HEK293T (cell line): ENCODE measurements at regions not wholly inside any gene's neighbourhood (a gene's known extent, or its start where the extent isn't known, plus 50 kb on each side); places are given as distances from the start of the nearest gene placed in this dataset.

Experiments
- ARNT ChIP-seq: fragments of 450-650 bp; IDR thresholded peaks from 2 replicates; pipeline ENCODE4 v1.6.1; 2017; ENCODE audit warnings: mild to moderate bottlenecking
- BHLHE40 ChIP-seq: fragments of 450-650 bp; IDR thresholded peaks from 2 replicates; pipeline ENCODE4 v1.6.1; 2016; ENCODE audit warnings: mild to moderate bottlenecking, moderate library complexity, borderline replicate concordance
- FOXA1 ChIP-seq: fragments of 450-650 bp; IDR thresholded peaks from 2 replicates; pipeline ENCODE4 v1.6.1; 2016; ENCODE audit warnings: mild to moderate bottlenecking
- FOXK2 ChIP-seq: fragments of 450-650 bp; IDR thresholded peaks from 2 replicates; pipeline ENCODE4 v1.6.1; 2016; ENCODE audit warnings: mild to moderate bottlenecking
- FOXM1 ChIP-seq: fragments of 450-650 bp; IDR thresholded peaks from 2 replicates; pipeline ENCODE4 v1.6.1; 2017; ENCODE audit warnings: mild to moderate bottlenecking, borderline replicate concordance
- L3MBTL2 ChIP-seq: fragments of 450-650 bp; conservative IDR thresholded peaks from 2 replicates; pipeline ENCODE4 v1.6.1; 2016; ENCODE audit warnings: mild to moderate bottlenecking
- LEF1 ChIP-seq: fragments of 450-650 bp; IDR thresholded peaks from 2 replicates; pipeline ENCODE4 v1.6.1; 2017; ENCODE audit warnings: mild to moderate bottlenecking, borderline replicate concordance
- NFRKB ChIP-seq: fragments of 450-650 bp; IDR thresholded peaks from 2 replicates; pipeline ENCODE4 v1.6.1; 2016; ENCODE audit warnings: mild to moderate bottlenecking, moderate library complexity
- PKNOX1 ChIP-seq: fragments of 450-650 bp; IDR thresholded peaks from 2 replicates; pipeline ENCODE4 v1.6.1; 2016
- SP1 ChIP-seq: fragments of 450-650 bp; IDR thresholded peaks from 2 replicates; pipeline ENCODE4 v1.6.1; 2017
- TARDBP ChIP-seq: fragments of 450-650 bp; IDR thresholded peaks from 2 replicates; pipeline ENCODE4 v1.6.1; 2016
- ZNF384 ChIP-seq: fragments of 450-650 bp; IDR thresholded peaks from 2 replicates; pipeline ENCODE4 v1.6.1; 2016

- TF ChIP-seq PKNOX1 (no peak), ARNT (no peak), LEF1 (no peak), FOXA1 (no peak), NFRKB (no peak), BHLHE40 (no peak), TARDBP (no peak), L3MBTL2 (no peak), FOXM1 (no peak), SP1 (no peak), FOXK2 (no peak), ZNF384 (no peak)
Measured at GRCh38 chr2:129656081-129656598, 323.3 kb upstream of the RAB6C start.
